Naive thymus-derived CD4-positive, alpha-beta T cell (primary cell): ENCODE measurements at regions not wholly inside any gene's neighbourhood (a gene's known extent, or its start where the extent isn't known, plus 50 kb on each side); places are given as distances from the start of the nearest gene placed in this dataset.

Source experiments
- ATAC-seq: fragments of 150-1000 bp; cut with Tn5 transposase; 2 replicates; pipeline ENCODE4 v1.10.0; 2021; ENCODE audit warnings: mild to moderate bottlenecking, moderate library complexity
- CTCF ChIA-PET: fragments of 350-600 bp; sonication (Branson Sonifier 250); formaldehyde crosslinking; loops from one replicate; lab custom pipeline; 2021; ENCODE audit warnings: antibody characterized with exemption; lab: Charles Lee
- POLR2A ChIA-PET: fragments of 350-600 bp; sonication (Branson Sonifier 250); formaldehyde crosslinking; loops from one replicate; lab custom pipeline; 2021; ENCODE audit warnings: antibody characterized with exemption, inconsistent platforms; lab: Charles Lee
- DNase-seq, 9 donors: peaks; one replicate each; pipeline versions ENCODE4 v3.0.0 to v3.0.0-alpha.2; 2020 to 2022; ENCODE audit warnings: mixed read lengths in 1 of 9
- H3K27ac ChIP-seq: one replicate; pipeline ENCODE4 v1.7.0; 2013; ENCODE audit warnings: mild to moderate bottlenecking, low read depth, low read length, moderate library complexity
- H3K27me3 ChIP-seq, 2 donors: one replicate each; pipeline ENCODE4 v1.7.0; 2013; ENCODE audit warnings: low read length in 2 of 2, mild to moderate bottlenecking in 2 of 2, moderate library complexity in 2 of 2; ENCODE audit not compliant: control insufficient read depth in 2 of 2, insufficient read depth in 2 of 2
- H3K36me3 ChIP-seq, 3 experiments: 1 replicate in 2 of 3; 2 replicates in 1 of 3; pipeline ENCODE4 v1.7.0; 2013; ENCODE audit warnings: low read length in 3 of 3, mild to moderate bottlenecking in 3 of 3, moderate library complexity in 1 of 3; ENCODE audit not compliant: insufficient read depth in 3 of 3, control insufficient read depth in 2 of 3
- H3K4me1 ChIP-seq, 2 donors: one replicate each; pipeline ENCODE4 v1.7.0; 2013; ENCODE audit warnings: low read length in 2 of 2, mild to moderate bottlenecking in 2 of 2, moderate library complexity in 1 of 2; ENCODE audit not compliant: control insufficient read depth in 2 of 2, insufficient read depth in 2 of 2
- H3K4me3 ChIP-seq: 2 replicates; pipeline ENCODE4 v1.7.0; 2013; ENCODE audit warnings: mild to moderate bottlenecking, low read length
- H3K9me3 ChIP-seq, 3 experiments: 1 replicate in 2 of 3; 2 replicates in 1 of 3; pipeline ENCODE4 v1.7.0; 2013; ENCODE audit warnings: low read length in 3 of 3; ENCODE audit not compliant: control insufficient read depth in 2 of 3
- H3K27ac Mint-ChIP-seq, 9 donors: one replicate each; pipeline ENCODE4 v1.8.0; 2020 to 2022; ENCODE audit warnings: mixed read lengths in 9 of 9, mild to moderate bottlenecking in 8 of 9, moderate library complexity in 5 of 9, inconsistent platforms in 2 of 9
- H3K27me3 Mint-ChIP-seq, 5 donors: one replicate each; pipeline ENCODE4 v1.8.0; 2021 to 2022; ENCODE audit warnings: mixed read lengths in 5 of 5, mild to moderate bottlenecking in 1 of 5
- H3K36me3 Mint-ChIP-seq, 5 donors: one replicate each; pipeline ENCODE4 v1.8.0; 2020 to 2022; ENCODE audit warnings: mixed read lengths in 5 of 5, mild to moderate bottlenecking in 3 of 5, inconsistent platforms in 1 of 5
- H3K4me1 Mint-ChIP-seq, 7 donors: one replicate each; pipeline ENCODE4 v1.8.0; 2020 to 2022; ENCODE audit warnings: mixed read lengths in 7 of 7, mild to moderate bottlenecking in 3 of 7, inconsistent platforms in 1 of 7
- H3K4me3 Mint-ChIP-seq, 10 donors: one replicate each; pipeline ENCODE4 v1.8.0; 2020 to 2022; ENCODE audit warnings: mild to moderate bottlenecking in 10 of 10, mixed read lengths in 10 of 10, moderate library complexity in 6 of 10, inconsistent platforms in 2 of 10
- H3K9me3 Mint-ChIP-seq, 11 donors: one replicate each; pipeline ENCODE4 v1.8.0; 2020 to 2022; ENCODE audit warnings: mixed read lengths in 11 of 11, mild to moderate bottlenecking in 4 of 11, inconsistent platforms in 1 of 11, moderate library complexity in 1 of 11
- intact Hi-C, 2 donors: fragments of 100-400 bp; cut with micrococcal nuclease; formaldehyde crosslinking; loops; one replicate each; pipeline ENCODE4 v1.15.1; 2023

DNA sequence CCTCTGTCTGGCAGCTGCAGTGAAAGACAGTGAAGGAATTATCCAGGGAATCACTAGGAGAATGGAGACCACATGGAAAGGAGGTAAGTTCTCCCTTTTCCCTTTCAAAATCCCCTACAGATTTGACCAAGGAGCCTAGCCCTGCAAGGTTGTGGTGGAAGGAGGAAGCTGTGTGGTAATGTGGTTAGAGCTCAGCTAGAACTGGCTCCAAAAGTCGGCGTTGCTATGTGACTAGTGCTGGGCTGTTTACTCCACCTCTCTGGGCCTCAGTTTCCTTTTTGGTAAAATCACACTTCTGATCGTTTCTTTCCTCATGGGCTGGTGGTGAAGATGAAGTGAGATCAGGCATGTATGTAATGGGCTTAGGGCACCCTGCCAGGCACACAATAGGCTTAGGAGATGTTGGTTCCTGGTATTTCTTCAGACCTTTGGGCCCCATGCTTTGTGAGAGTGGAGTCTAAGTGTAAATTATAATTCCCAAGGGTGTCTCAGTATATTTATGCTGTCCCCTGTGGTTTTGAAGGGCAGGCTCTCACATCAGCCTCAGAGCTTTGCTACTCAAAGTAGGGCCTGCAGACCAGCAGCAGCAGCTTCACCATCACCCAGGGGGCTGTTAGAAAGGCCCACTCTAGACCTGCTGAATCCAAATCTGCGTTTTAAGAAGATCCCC lies 183.7 kb upstream of the BCOR start:
- Histone ChIP-seq H3K27me3 (no peaks in the 10 kb centered on the region), H3K4me3 (no peak overlapping the region), H3K4me1 (peaks cover 7 to 16% of the 10 kb centered on the region in 2 donors), H3K27ac (no peak overlapping the region), H3K9me3 (no peaks in the 10 kb centered on the region), H3K36me3 (no peaks in the 10 kb centered on the region)
- ChIA-PET CTCF (no interaction called here), POLR2A (no interaction called here)
- intact Hi-C loops: no loop called here
- Mint-ChIP-seq H3K4me3 (peak overlapping the region in 2 of 10 donors; percentile 4 to 38), H3K4me1 (peaks cover 0 to 38% (median 13%) of the 10 kb centered on the region in 7 donors), H3K27me3 (peaks cover 0 to 5% (median 0%) of the 10 kb centered on the region in 5 donors), H3K36me3 (peaks cover 0 to 9% (median 4%) of the 10 kb centered on the region in 5 donors), H3K9me3 (peaks cover 0 to 15% (median 7%) of the 10 kb centered on the region in 11 donors), H3K27ac (peak overlapping the region in 2 of 9 donors; percentile 9 to 74)
- DNase-seq (peak in 1 of 9 donors; percentile 27), ATAC-seq (peak; percentile 46)

DNA sequence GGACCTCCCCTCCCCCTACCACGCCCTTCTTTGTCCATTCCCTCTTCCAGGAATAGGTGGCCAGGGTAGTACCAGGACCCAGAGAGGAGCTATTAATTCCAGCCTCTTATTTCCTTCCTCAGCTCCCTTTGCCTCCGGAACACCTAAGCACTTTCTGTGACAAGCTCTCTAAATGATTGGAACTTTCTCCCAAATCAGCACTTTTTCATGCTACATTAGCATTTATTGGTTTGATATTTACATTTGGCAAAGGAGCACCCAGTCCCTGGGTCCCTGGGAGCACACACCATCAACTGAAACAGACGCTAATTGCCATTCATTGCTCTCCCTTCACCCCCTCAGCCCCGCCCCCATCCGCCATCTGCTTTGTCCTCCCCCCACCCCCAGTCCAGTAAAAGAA lies 182.0 kb upstream of the BCOR start:
- Histone ChIP-seq H3K36me3 (no peaks in the 10 kb centered on the region), H3K27me3 (no peaks in the 10 kb centered on the region), H3K4me1 (peaks cover 7 to 16% of the 10 kb centered on the region in 2 donors), H3K4me3 (no peak overlapping the region), H3K27ac (no peak overlapping the region), H3K9me3 (peaks cover 0 to 7% (median 0%) of the 10 kb centered on the region in 3 experiments)
- CTCF ChIA-PET: interaction anchor here (0.6 kb wide), 1 partner anchor 9 kb away, joined by 3 read pairs; no protein-coding TSS in a partner anchor
- Mint-ChIP-seq H3K4me1 (peaks cover 0 to 38% (median 13%) of the 10 kb centered on the region in 7 donors), H3K27me3 (peaks cover 0 to 5% (median 0%) of the 10 kb centered on the region in 5 donors), H3K27ac (peak overlapping the region in 2 of 9 donors; percentile 37 to 46), H3K9me3 (peaks cover 0 to 20% (median 3%) of the 10 kb centered on the region in 11 donors), H3K36me3 (peaks cover 0 to 4% (median 0%) of the 10 kb centered on the region in 5 donors), H3K4me3 (no peak overlapping the region)
- intact Hi-C loops: no loop called here
- ATAC-seq (no peak), DNase-seq (no peak)
- POLR2A ChIA-PET: no interaction called here

DNA sequence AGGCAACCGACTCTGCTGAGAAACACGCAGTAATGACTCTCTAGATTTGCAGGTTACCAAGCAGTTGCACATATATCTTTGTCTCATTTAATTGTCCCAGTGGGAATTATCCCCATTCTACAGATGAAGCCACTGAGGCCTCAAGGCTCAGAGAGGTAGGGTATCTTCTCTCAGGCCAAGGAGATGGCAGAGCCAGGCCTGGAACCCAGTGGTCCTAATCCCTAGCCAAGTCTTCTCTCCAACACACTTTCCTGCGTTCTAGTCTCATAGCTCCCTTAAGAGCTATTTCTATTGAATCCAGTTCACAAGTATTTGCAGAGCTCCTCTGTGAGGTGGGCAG lies 181.3 kb upstream of the BCOR start:
- Histone ChIP-seq H3K36me3 (no peaks in the 10 kb centered on the region), H3K4me3 (no peak overlapping the region), H3K4me1 (peaks cover 7 to 16% of the 10 kb centered on the region in 2 donors), H3K27ac (no peak overlapping the region), H3K27me3 (no peaks in the 10 kb centered on the region), H3K9me3 (peaks cover 0 to 7% (median 0%) of the 10 kb centered on the region in 3 experiments)
- Mint-ChIP-seq H3K27me3 (peaks cover 0 to 5% (median 0%) of the 10 kb centered on the region in 5 donors), H3K36me3 (peaks cover 0 to 4% (median 0%) of the 10 kb centered on the region in 5 donors), H3K4me1 (peaks cover 0 to 38% (median 13%) of the 10 kb centered on the region in 7 donors), H3K27ac (peak overlapping the region in 2 of 9 donors; percentile 52 to 69), H3K9me3 (peaks cover 0 to 19% (median 3%) of the 10 kb centered on the region in 11 donors), H3K4me3 (peak overlapping the region in 1 of 10 donors; percentile 39)
- POLR2A ChIA-PET: no interaction called here
- no peak for ATAC-seq
- CTCF ChIA-PET: no interaction called here
- DNase-seq: no peak
- intact Hi-C loops: no loop called here

DNA sequence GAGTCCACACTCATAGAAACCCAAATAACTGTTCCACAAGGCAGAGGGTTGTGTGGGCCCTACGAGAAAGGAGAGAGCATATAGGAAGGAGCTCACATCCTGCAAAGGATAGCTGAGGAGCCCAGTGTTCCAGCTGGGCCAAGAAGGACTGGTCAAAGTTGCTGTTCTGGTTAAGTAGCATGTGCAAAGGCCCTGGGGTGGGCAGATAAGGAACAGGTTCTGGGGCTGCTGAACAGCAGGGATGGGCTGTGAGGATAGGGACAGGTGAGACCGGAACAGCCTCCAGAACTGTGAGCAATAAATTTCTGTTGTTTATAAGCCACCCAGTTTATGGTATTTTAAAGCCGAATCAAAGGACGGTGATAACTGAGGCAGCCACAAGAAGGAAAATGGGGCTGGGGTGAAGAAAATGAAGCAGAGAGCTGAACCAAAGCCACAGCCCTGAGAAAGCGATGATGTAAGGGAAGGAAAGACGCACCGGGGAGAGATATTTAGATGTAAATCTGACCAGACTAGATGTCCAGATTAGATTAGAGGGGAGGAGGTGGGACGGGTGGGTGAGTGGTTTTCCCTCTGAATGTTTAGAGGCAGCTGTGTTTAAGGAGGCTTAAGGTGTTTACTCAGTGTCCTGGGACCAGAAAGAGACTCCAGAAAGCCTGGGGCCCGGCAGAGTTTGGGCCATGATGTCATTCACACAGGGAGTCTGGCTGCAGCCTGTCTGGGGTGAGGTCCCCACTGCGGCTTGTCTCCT lies 180.8 kb upstream of the BCOR start:
- Mint-ChIP-seq H3K4me1 (peaks cover 0 to 38% (median 13%) of the 10 kb centered on the region in 7 donors), H3K27me3 (peaks cover 0 to 5% (median 0%) of the 10 kb centered on the region in 5 donors), H3K9me3 (peaks cover 0 to 19% (median 3%) of the 10 kb centered on the region in 11 donors), H3K36me3 (peaks cover 0 to 4% (median 0%) of the 10 kb centered on the region in 5 donors), H3K4me3 (peak overlapping the region in 1 of 10 donors; percentile 28), H3K27ac (peak overlapping the region in 3 of 9 donors; percentile 21 to 84 (median 69))
- intact Hi-C loops: no loop called here
- POLR2A ChIA-PET: interaction anchor here (0.5 kb wide), 1 partner anchor 274 kb away, joined by 6 read pairs; no protein-coding TSS in a partner anchor
- Histone ChIP-seq H3K27me3 (no peaks in the 10 kb centered on the region), H3K4me1 (peaks cover 7 to 16% of the 10 kb centered on the region in 2 donors), H3K36me3 (no peaks in the 10 kb centered on the region), H3K9me3 (peaks cover 0 to 7% (median 0%) of the 10 kb centered on the region in 3 experiments), H3K27ac (no peak overlapping the region), H3K4me3 (no peak overlapping the region)
- DNase-seq: peak in 2 of 9 donors; percentile 14 to 22
- ATAC-seq: peak; percentile 76
- CTCF ChIA-PET: interaction anchor here (0.6 kb wide), 1 partner anchor 347 kb away, joined by 3 read pairs; no protein-coding TSS in a partner anchor

DNA sequence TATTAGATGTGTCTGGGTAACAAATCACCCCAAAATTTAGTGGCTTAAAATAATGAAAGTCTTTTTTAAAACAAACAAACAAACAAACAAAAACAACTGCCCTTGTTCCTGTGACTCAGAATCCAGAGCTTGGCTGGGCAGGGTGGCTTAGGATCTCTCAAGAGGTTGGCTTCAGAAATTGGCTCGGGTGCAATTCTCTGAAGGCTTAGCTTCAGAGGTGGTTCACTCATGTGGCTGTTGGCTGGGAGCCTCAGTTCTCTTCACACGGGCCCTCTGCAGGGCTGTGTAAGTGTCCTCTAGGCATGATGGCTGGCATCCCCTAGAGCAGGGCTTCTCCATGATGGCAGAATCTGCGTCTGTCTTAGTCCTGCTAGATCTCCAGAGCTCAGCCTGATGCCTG lies 179.9 kb upstream of the BCOR start:
- ChIA-PET POLR2A (interaction anchor here (0.5 kb wide), 1 partner anchor 273 kb away, joined by 6 read pairs; no protein-coding TSS in a partner anchor), CTCF (interaction anchor here (0.6 to 0.7 kb wide), 2 partner anchors 346 to 875 kb away, joined by 3 read pairs; no protein-coding TSS in a partner anchor)
- Histone ChIP-seq H3K27ac (no peak overlapping the region), H3K4me3 (no peak overlapping the region), H3K4me1 (peaks cover 7 to 16% of the 10 kb centered on the region in 2 donors), H3K9me3 (peaks cover 0 to 7% (median 0%) of the 10 kb centered on the region in 3 experiments), H3K27me3 (no peaks in the 10 kb centered on the region), H3K36me3 (no peaks in the 10 kb centered on the region)
- H3K4me3 Mint-ChIP-seq: no peak overlapping the region
- H3K36me3 Mint-ChIP-seq: peaks cover 0 to 4% (median 0%) of the 10 kb centered on the region in 5 donors
- DNase-seq (no peak), ATAC-seq (no peak)
- peaks cover 0 to 38% (median 16%) of the 10 kb centered on the region in 7 donors for H3K4me1 Mint-ChIP-seq
- peaks cover 0 to 19% (median 3%) of the 10 kb centered on the region in 11 donors for H3K9me3 Mint-ChIP-seq
- no peak overlapping the region for H3K27ac Mint-ChIP-seq
- intact Hi-C loops: no loop called here
- H3K27me3 Mint-ChIP-seq: peaks cover 0 to 5% (median 0%) of the 10 kb centered on the region in 5 donors

DNA sequence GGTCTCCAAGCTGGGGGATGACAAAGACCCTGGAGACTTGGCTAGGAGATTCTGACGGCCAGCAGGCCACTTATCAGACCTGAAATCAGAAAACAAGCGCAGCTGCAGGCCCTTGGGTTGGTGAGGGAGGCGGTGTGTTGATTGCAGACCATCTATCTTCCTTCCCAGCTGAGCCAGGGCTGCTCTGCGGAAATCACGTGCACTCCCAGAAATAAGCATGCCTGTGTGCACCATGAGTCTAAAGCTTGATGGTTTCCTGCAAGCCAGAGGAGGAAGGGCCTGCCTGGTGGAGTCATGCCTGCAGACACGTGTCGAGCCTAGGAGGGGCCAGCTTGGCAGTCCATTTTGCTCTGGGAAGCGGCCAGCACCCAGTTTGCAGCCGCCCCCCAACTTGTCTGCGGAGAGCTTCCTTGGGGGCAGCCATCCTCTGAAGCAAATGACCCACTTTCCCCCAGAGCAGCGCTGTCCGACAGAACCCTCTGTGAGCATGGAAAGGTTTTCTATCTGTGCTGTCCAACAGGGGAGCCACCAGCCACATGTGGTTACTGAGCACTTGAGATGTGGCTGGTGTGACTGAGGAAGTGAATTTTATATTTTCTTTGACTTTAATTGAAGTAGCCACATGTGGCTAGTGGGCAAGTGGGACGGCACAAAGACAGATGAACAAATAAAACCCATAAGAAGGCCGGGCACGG lies 175.7 kb upstream of the BCOR start:
- H3K27me3 Mint-ChIP-seq: no peaks in the 10 kb centered on the region
- H3K27me3 ChIP-seq: no peaks in the 10 kb centered on the region
- no peaks in the 10 kb centered on the region for H3K4me1 ChIP-seq
- no peaks in the 10 kb centered on the region for H3K36me3 ChIP-seq
- intact Hi-C loops: no loop called here
- ATAC-seq: peak; percentile 36
- ChIA-PET CTCF (no interaction called here), POLR2A (no interaction called here)
- H3K36me3 Mint-ChIP-seq: peaks cover 0 to 4% (median 0%) of the 10 kb centered on the region in 5 donors
- no peak overlapping the region for H3K4me3 ChIP-seq
- H3K4me3 Mint-ChIP-seq: no peak overlapping the region
- H3K9me3 ChIP-seq: peaks cover 0 to 7% (median 0%) of the 10 kb centered on the region in 3 experiments
- no peak overlapping the region for H3K27ac ChIP-seq
- peaks cover 0 to 19% (median 2%) of the 10 kb centered on the region in 11 donors for H3K9me3 Mint-ChIP-seq
- peaks cover 0 to 9% (median 6%) of the 10 kb centered on the region in 7 donors for H3K4me1 Mint-ChIP-seq
- no peak for DNase-seq
- H3K27ac Mint-ChIP-seq: no peak overlapping the region
